ENCODE measurements at regions not wholly inside any gene's neighbourhood (a gene's known extent, or its start where the extent isn't known, plus 50 kb on each side); places are given as distances from the start of the nearest gene placed in this dataset.

DNA sequence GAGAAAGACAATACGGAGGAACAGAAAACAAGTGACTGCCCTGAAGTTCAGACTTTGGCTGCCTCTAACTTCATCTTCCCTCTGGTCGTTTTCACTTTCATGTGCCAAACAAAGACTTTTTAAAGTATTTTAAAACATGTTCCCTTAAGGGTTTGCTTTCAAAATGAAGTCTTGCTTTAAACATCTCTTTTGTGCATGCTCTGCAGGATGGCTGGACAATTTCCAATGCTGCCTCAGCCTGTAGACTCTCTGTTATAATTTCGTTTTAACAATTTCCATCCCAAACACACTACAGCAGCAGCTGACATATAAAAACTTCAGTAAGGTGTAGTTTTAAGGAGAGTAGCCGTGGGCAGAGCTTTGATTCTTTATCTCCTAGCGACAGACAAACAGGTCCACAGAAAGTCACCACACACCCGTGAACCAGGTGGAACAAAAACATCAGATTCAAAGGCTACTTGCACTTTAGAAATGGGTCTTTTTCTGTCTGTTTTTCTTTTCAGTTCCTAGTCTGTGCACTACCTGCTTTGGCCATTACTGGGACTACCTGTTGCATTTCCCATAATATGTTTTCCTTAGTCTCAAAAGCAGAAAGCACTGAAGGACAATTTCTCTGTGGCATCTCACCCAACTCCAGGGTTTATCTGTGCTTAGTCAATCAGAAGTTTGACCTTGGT, 308.9 kb downstream of the DTWD2 start:
- no peak overlapping the region for H3K27ac Mint-ChIP-seq
- peaks cover 2 to 11% of the 10 kb centered on the region in 2 donors for H3K9me3 Mint-ChIP-seq
- H3K36me3 Mint-ChIP-seq (ENCODE audit: insufficient read depth), result no peaks in the 10 kb centered on the region
- no peaks in the 10 kb centered on the region for H3K27me3 Mint-ChIP-seq
- no peak for ATAC-seq (replicated peaks)
- no peak for DNase-seq
- H3K4me3 Mint-ChIP-seq, result no peak overlapping the region
- no peaks in the 10 kb centered on the region for H3K4me1 Mint-ChIP-seq (ENCODE audit: low read depth in 2 of 2)

DNA sequence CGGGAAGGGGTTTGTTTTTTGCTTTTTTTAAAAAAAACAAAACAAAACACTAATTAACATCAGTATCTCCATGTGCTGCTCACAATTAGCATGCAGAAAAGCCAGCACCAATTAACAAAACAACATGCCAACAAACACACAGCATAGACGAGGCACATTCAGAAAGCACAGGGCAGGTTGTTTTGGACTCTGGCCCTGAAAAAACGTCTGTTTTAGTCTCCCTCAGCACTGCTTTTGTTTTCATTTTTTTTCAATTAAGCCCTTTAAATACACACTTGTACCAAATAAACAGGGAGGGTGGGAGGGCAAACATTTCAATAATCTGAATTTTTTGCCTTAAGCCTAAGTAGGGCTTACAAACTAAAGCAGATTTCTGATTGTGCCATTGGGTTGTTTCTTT, 309.6 kb downstream of the DTWD2 start:
- ATAC-seq (replicated peaks) (no peak), DNase-seq (no peak)
- Mint-ChIP-seq H3K4me1 (ENCODE audit: low read depth in 2 of 2) (no peaks in the 10 kb centered on the region), H3K4me3 (no peak overlapping the region), H3K36me3 (ENCODE audit: insufficient read depth) (no peaks in the 10 kb centered on the region), H3K27ac (no peak overlapping the region), H3K9me3 (peaks cover 2 to 18% of the 10 kb centered on the region in 2 donors), H3K27me3 (no peaks in the 10 kb centered on the region)

DNA sequence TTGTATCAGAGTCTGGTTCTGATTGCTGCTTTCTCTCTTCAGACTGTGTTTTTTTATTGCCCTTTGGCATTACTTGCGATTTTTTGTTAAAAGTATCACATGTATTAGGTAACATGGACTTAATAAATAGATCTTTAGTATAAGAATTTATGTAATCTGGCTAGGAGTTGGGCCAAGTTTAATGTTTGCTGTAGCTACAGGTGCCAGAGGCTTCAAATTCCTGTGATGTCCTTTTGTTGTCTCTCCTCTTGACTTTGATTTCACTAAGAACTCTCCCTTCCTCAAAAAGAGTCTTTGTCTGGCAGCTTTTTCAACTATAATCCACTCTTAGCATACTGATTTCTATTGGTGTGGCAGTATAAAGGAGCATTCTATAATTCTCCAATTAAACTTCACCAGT, 313.1 kb downstream of the DTWD2 start:
- no peak for DNase-seq
- ATAC-seq (replicated peaks), result no peak
- Mint-ChIP-seq H3K9me3 (peaks cover 2 to 20% of the 10 kb centered on the region in 2 donors), H3K27ac (no peak overlapping the region), H3K27me3 (no peaks in the 10 kb centered on the region), H3K36me3 (ENCODE audit: insufficient read depth) (no peaks in the 10 kb centered on the region), H3K4me3 (no peak overlapping the region), H3K4me1 (ENCODE audit: low read depth in 2 of 2) (no peaks in the 10 kb centered on the region)

DNA sequence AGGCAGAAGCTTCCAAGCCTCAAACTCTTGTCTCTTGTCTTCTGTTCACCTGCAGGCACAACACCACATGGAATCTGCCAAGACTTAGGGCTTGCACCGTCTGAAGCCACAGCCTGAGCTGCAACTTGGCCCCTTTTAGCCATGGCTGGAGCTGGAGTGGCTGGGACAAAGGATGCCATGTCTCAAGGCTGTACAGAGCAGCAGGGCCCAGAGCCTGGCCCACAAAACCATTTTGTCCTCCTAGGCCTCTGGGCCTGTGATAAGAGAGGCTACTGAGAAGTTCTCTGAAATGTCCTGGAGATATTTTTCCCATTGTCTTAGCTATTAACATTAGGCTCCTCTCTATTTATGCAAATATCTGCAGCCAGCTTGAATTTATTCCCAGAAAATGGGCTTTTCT, 330.8 kb downstream of the DTWD2 start:
- DNase-seq, result no peak
- no peak overlapping the region for H3K27ac Mint-ChIP-seq
- H3K27me3 Mint-ChIP-seq, result no peaks in the 10 kb centered on the region
- H3K4me1 Mint-ChIP-seq (ENCODE audit: low read depth in 2 of 2), result no peaks in the 10 kb centered on the region
- H3K9me3 Mint-ChIP-seq, result peaks cover 14 to 28% of the 10 kb centered on the region in 2 donors
- no peak overlapping the region for H3K4me3 Mint-ChIP-seq
- no peaks in the 10 kb centered on the region for H3K36me3 Mint-ChIP-seq (ENCODE audit: insufficient read depth)
- no peak for ATAC-seq (replicated peaks)

DNA sequence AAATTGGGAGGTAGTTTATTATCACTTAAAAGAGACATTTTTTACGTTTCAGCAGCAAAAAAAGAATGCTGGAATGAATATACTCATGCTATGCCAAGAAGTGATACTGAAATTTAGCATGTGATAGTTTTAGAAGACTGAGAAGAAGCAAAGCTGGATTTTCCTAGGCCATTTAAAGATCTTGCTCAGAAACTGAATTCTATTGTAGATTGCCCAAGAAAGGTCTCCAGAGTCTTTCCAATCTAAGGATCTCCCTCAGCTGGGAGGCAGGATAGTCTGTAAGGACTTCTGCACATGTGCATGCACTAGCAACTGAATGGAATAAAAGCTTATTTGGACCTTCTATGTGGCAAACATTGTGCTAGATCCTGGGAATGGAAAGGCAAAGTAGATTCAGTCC, 334.5 kb downstream of the DTWD2 start:
- H3K27me3 Mint-ChIP-seq, result no peaks in the 10 kb centered on the region
- H3K9me3 Mint-ChIP-seq, result peaks cover 19 to 21% of the 10 kb centered on the region in 2 donors
- no peaks in the 10 kb centered on the region for H3K4me1 Mint-ChIP-seq (ENCODE audit: low read depth in 2 of 2)
- ATAC-seq (replicated peaks) (no peak), DNase-seq (no peak)
- H3K27ac Mint-ChIP-seq, result no peak overlapping the region
- H3K36me3 Mint-ChIP-seq (ENCODE audit: insufficient read depth), result no peaks in the 10 kb centered on the region
- no peak overlapping the region for H3K4me3 Mint-ChIP-seq

DNA sequence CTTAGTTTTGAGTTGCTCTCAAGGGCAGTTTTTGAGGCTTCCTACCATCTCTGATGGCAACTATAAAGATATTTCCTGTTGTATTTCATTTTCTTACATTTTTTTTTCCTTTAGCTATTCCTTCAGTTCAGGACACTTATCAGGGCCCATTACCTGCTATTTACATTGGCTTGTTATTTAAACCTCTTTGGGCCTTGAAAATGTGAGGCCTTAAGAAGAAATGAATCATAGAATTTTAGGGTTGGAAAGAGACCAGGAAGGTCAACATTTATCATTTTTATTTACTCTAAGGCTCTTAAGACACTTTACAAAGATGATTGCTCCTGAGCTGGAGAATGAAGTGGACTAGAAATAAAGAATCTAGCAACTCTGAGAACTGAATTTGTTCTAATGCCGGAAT, 335.2 kb downstream of the DTWD2 start:
- H3K27me3 Mint-ChIP-seq, result no peaks in the 10 kb centered on the region

DNA sequence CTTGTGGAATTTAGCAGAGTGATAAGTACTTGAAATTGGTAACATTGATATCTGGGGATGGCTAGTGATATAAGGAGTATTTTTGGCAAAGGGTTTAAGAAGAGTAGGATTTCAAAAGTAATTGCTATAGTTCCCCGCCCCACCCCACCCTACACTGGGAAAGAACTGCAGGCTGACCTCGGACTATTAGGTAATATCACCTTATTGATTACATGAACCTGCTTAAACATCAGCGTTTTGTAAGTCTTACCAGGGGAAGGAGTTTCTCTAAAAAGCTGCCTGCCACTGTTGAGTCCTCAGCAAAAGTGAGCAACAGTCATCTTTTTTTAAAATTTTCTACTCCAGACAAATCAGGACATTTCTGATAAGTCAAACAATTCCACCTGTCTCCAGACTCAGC, 337.3 kb downstream of the DTWD2 start:
- no peaks in the 10 kb centered on the region for H3K36me3 Mint-ChIP-seq (ENCODE audit: insufficient read depth)
- H3K27me3 Mint-ChIP-seq, result no peaks in the 10 kb centered on the region
- no peak overlapping the region for H3K4me3 Mint-ChIP-seq
- peaks cover under 1 to 12% of the 10 kb centered on the region in 2 donors for H3K9me3 Mint-ChIP-seq
- H3K4me1 Mint-ChIP-seq (ENCODE audit: low read depth in 2 of 2), result no peaks in the 10 kb centered on the region
- DNase-seq, result no peak
- no peak for ATAC-seq (replicated peaks)
- no peak overlapping the region for H3K27ac Mint-ChIP-seq

More for the DNA sequence above, 335.2 kb downstream of the DTWD2 start:
- peaks cover 16 to 17% of the 10 kb centered on the region in 2 donors for H3K9me3 Mint-ChIP-seq
- H3K4me1 Mint-ChIP-seq (ENCODE audit: low read depth in 2 of 2), result no peaks in the 10 kb centered on the region
- ATAC-seq (replicated peaks) (no peak), DNase-seq (no peak)
- H3K4me3 Mint-ChIP-seq, result no peak overlapping the region
- no peak overlapping the region for H3K27ac Mint-ChIP-seq
- H3K36me3 Mint-ChIP-seq (ENCODE audit: insufficient read depth), result no peaks in the 10 kb centered on the region

DNA sequence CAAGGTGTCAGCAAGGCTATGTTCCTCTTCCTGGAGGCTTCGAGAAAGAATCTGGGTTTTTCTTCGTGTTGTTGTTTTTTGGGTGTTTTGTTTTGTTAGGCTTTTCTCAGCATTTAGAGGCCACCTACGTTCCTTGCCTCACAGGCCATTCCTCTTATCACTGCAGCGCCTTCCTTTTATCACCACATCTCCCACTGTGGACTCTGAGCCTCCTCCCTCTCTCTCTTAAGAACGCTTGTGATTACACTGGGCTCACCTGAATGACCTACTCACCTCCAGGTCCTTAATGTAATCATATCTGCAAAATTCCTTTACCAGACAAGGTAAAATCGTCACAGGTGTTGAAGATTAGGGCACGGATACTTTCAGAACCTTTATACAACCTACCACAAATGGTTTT, 340.8 kb downstream of the DTWD2 start:
- Mint-ChIP-seq H3K36me3 (ENCODE audit: insufficient read depth) (peaks cover 4% of the 10 kb centered on the region), H3K9me3 (peaks cover 7 to 10% of the 10 kb centered on the region in 2 donors), H3K4me1 (ENCODE audit: low read depth in 2 of 2) (no peaks in the 10 kb centered on the region), H3K27me3 (no peaks in the 10 kb centered on the region), H3K4me3 (no peak overlapping the region), H3K27ac (no peak overlapping the region)
- DNase-seq, result no peak
- ATAC-seq (replicated peaks), result no peak

DNA sequence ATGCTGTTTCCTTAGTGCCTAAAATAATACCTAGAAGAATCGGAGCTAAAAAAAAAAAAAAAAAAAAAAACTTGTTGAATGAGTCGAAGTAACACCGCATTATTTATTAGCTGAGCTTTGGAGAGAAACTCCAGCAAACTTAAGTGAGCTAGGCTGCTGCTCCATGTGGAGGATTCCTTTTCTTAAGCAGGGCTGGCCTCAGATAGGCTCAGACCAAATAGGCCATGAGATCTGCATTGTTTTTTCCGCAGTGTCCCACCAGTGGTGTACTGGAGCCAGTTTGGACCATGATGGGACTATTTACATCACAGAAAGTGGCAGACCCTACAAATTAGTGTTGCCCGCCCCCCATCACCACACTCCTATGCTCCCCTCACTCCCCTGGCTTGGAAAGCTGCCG, 341.4 kb downstream of the DTWD2 start:
- no peaks in the 10 kb centered on the region for H3K4me1 Mint-ChIP-seq (ENCODE audit: low read depth in 2 of 2)
- peaks cover 7 to 10% of the 10 kb centered on the region in 2 donors for H3K9me3 Mint-ChIP-seq
- DNase-seq, result no peak
- H3K27me3 Mint-ChIP-seq, result no peaks in the 10 kb centered on the region
- peaks cover 4% of the 10 kb centered on the region for H3K36me3 Mint-ChIP-seq (ENCODE audit: insufficient read depth)
- H3K4me3 Mint-ChIP-seq, result no peak overlapping the region
- ATAC-seq (replicated peaks), result no peak
- H3K27ac Mint-ChIP-seq, result no peak overlapping the region

DNA sequence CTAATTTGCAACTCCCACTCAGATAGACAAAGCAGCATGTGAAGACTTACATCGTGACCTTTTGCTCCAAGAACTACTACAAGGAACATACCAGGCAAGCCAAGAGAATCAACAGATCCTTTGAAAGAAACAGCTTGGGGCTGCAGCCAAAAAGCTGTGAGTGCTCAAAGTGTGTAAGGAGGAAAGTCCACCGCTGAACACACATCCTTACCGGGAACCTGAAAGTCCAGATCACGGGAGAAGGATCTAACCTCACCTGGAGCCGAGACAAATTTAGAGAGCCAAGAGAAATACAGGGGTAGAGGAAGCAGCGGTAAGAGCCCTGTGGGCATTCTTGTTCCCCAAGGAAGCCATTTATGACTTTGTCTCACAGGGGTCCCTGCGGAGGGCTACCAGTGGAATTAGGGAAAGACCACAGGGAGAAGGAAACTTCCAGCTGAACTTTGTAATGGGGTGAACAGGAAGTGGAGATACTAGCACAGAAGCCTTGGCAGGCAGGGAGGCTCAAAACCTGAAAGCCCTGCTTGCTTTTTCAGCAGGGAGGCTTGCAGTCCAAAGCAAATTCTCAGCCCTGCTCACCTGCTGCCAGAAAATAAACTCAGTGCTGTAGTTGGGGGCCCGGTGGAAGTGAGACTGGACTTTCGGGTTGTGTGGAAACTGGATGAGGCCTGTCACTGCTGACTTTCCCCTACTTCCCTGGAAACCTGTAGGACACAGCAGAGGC, 350.2 kb downstream of the DTWD2 start:
- H3K36me3 Mint-ChIP-seq (ENCODE audit: insufficient read depth), result no peaks in the 10 kb centered on the region
- no peak for DNase-seq
- no peak overlapping the region for H3K27ac Mint-ChIP-seq
- H3K4me1 Mint-ChIP-seq (ENCODE audit: low read depth in 2 of 2), result no peaks in the 10 kb centered on the region
- ATAC-seq (replicated peaks), result no peak
- H3K27me3 Mint-ChIP-seq, result no peaks in the 10 kb centered on the region
- no peak overlapping the region for H3K4me3 Mint-ChIP-seq
- peaks cover 10 to 42% of the 10 kb centered on the region in 2 donors for H3K9me3 Mint-ChIP-seq

DNA sequence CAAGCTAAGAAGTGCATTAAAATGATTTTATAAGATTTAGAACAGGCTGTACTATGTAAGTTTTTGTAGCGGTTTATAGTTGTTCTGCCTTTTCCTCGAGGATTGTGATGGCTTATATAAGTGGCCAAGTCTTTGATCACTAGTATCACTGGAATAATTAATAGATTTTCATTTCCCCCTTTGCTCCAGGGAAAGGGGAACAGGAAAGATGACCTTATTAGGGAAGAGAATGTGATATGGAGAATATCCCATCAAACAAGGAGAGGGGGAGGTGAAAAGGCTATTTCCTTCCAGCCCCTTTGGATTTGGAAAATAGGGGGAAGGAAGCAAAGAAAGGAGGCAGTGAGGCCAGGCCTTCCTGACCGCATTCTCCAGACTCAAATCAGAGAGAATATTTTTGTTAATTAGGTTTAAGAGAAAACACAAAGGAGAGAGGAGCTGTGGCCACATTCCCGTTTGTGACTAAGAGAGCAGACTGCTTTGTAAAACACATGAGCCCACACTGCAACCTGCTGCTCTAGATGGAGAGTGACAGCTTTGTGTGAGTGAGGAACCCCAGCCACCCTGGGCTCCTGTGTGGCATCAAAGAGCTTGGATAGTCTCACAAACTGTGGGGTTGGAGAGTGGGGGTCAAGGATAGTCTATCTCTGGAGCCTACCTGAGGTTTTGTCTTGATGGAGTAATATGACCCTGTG, 359.5 kb downstream of the DTWD2 start:
- no peak for DNase-seq
- Mint-ChIP-seq H3K27me3 (no peaks in the 10 kb centered on the region), H3K4me1 (ENCODE audit: low read depth in 2 of 2) (no peaks in the 10 kb centered on the region), H3K27ac (no peak overlapping the region), H3K36me3 (ENCODE audit: insufficient read depth) (no peaks in the 10 kb centered on the region), H3K9me3 (peaks cover 6 to 8% of the 10 kb centered on the region in 2 donors), H3K4me3 (no peak overlapping the region)
- ATAC-seq (replicated peaks), result no peak

DNA sequence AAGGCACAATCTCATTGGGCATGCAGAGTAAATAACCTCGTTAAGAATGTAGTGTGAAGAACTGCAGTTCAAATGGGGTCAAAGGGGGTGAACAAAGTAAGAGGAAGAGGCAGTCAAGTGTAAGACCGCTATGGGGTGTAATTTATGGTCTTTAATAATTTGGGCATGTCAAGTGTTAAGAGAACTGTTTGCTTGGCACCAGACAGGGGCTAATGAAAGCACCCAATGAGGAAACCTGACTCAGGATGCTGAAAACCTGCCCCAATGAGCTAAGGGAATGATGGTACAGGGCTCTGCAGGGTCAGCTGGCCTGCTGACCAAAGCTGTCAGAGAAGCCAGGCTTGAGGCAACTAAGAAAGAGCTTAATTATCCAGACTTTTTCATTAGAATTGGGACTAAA, 368.1 kb downstream of the DTWD2 start:
- Mint-ChIP-seq H3K27me3 (no peaks in the 10 kb centered on the region), H3K4me1 (ENCODE audit: low read depth in 2 of 2) (no peaks in the 10 kb centered on the region), H3K4me3 (no peak overlapping the region), H3K36me3 (ENCODE audit: insufficient read depth) (no peaks in the 10 kb centered on the region), H3K27ac (no peak overlapping the region), H3K9me3 (peaks cover 0 to 4% of the 10 kb centered on the region in 2 donors)
- ATAC-seq (replicated peaks) (no peak), DNase-seq (no peak)

DNA sequence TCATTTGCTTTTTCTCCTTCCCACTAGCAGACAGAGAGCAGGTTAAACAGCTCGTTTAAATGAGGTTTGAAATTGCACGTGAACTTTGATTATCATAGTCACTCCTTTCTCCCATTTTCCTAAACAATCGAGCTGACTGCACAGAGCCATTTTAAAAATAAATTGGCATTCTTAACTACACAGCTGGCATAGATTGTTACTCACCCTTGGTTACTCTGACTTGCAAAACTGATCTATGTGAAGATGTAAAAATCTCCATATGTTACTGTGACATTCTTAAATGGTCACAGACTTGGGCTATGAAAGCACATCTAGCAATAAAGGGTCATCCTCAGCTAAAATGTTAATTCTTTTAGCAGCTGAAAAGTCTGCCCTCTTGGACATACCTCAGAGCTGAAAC, 368.5 kb downstream of the DTWD2 start:
- DNase-seq, result no peak
- Mint-ChIP-seq H3K27ac (no peak overlapping the region), H3K4me3 (no peak overlapping the region), H3K9me3 (peaks cover 0 to 6% of the 10 kb centered on the region in 2 donors), H3K4me1 (ENCODE audit: low read depth in 2 of 2) (no peaks in the 10 kb centered on the region), H3K27me3 (no peaks in the 10 kb centered on the region), H3K36me3 (ENCODE audit: insufficient read depth) (no peaks in the 10 kb centered on the region)
- no peak for ATAC-seq (replicated peaks)

DNA sequence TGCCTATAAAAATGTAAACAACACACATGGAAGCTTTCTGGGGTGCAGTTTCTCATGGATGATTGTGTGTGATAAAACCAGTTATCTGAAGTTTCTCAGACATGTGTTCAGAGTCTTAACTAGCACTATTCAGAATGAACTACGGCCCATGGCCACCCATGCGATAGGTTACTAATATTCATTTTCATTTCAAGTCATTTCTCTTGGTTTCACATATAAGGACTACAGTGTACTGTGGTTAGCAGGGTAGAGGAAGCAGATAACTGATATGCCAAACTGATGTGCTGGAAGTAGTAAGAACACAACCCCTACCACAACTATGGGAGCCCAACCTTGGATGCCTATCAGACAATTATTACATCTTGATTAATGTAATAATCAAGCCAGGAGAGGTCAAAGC, 372.1 kb downstream of the DTWD2 start:
- H3K4me1 Mint-ChIP-seq (ENCODE audit: low read depth in 2 of 2), result no peaks in the 10 kb centered on the region
- ATAC-seq (replicated peaks), result no peak

More for the DNA sequence above, 372.1 kb downstream of the DTWD2 start:
- H3K27ac Mint-ChIP-seq, result no peak overlapping the region
- no peak for DNase-seq
- H3K9me3 Mint-ChIP-seq, result peaks cover 0 to 6% of the 10 kb centered on the region in 2 donors
- H3K27me3 Mint-ChIP-seq, result no peaks in the 10 kb centered on the region
- H3K4me3 Mint-ChIP-seq, result no peak overlapping the region
- no peaks in the 10 kb centered on the region for H3K36me3 Mint-ChIP-seq (ENCODE audit: insufficient read depth)
